PC-9 (cell line): ENCODE measurements at regions not wholly inside any gene's neighbourhood (a gene's known extent, or its start where the extent isn't known, plus 50 kb on each side); places are given as distances from the start of the nearest gene placed in this dataset.
A peak's percentile ranks its signal among the peaks of the same experiment; 100 is the strongest.

Source experiments
- BruUV-seq: library from RNA; stranded (reverse); fragments of 400-500 nt; replicated peaks from 2 replicates; lab custom pipeline; 2021; lab: Mats Ljungman, UMichigan
- CTCF ChIA-PET: fragments of 300-600 bp; sonication (Branson Sonifier 250); formaldehyde crosslinking; loops from one replicate; lab custom pipeline; 2022; ENCODE audit warnings: antibody characterized with exemption; lab: Charles Lee
- POLR2A ChIA-PET: fragments of 300-600 bp; sonication (Branson Sonifier 250); formaldehyde crosslinking; loops from one replicate; lab custom pipeline; 2022; ENCODE audit warnings: antibody characterized with exemption; ENCODE audit not compliant: unreplicated experiment; lab: Charles Lee
- DNase-seq, 2 experiments: peaks; one replicate each; pipeline versions ENCODE4 v3.0.0 to v3.0.0-alpha.2; 2015 to 2022; ENCODE audit warnings: mixed read lengths in 1 of 2
- H2AFZ ChIP-seq: fragments of 200-600 bp; sonication (generic); 2 replicates; pipeline ENCODE4 v1.8.1; 2017; ENCODE audit warnings: antibody characterized with exemption
- H3F3A ChIP-seq: fragments of 200-600 bp; sonication (generic); 2 replicates; pipeline ENCODE4 v1.8.1; 2017; ENCODE audit warnings: antibody characterized with exemption, mild to moderate bottlenecking, low read depth; ENCODE audit not compliant: insufficient read depth
- H3K27ac ChIP-seq: fragments of 200-600 bp; sonication (generic); 2 replicates; pipeline ENCODE4 v1.6.1; 2016; ENCODE audit warnings: mixed run types
- H3K27me3 ChIP-seq: fragments of 200-600 bp; sonication (generic); 2 replicates; pipeline ENCODE4 v1.6.1; 2016; ENCODE audit warnings: low read depth, mixed run types; ENCODE audit not compliant: insufficient read depth
- H3K36me3 ChIP-seq: fragments of 200-600 bp; sonication (generic); 2 replicates; pipeline ENCODE4 v1.6.1; 2016; ENCODE audit warnings: low read depth, mixed run types
- H3K4me1 ChIP-seq: fragments of 200-600 bp; sonication (generic); replicated peaks from 2 replicates; pipeline ENCODE4 v1.6.1; 2016; ENCODE audit warnings: mixed run types; ENCODE audit not compliant: insufficient read depth
- H3K4me2 ChIP-seq: fragments of 200-600 bp; sonication (generic); 2 replicates; pipeline ENCODE4 v1.6.1; 2017; ENCODE audit warnings: mixed run types
- H3K4me3 ChIP-seq: fragments of 200-600 bp; sonication (generic); 2 replicates; pipeline ENCODE4 v1.6.1; 2016; ENCODE audit warnings: mixed run types
- H3K79me2 ChIP-seq: fragments of 200-600 bp; sonication (generic); 2 replicates; pipeline ENCODE4 v1.6.1; 2017; ENCODE audit warnings: low read depth, mixed run types
- H3K9me2 ChIP-seq: fragments of 200-600 bp; sonication (generic); 2 replicates; pipeline ENCODE4 v1.8.1; 2017; ENCODE audit warnings: mild to moderate bottlenecking; ENCODE audit not compliant: insufficient read depth
- H3K9me3 ChIP-seq: fragments of 200-600 bp; sonication (generic); 2 replicates; pipeline ENCODE4 v1.8.1; 2016; ENCODE audit warnings: low read depth; ENCODE audit not compliant: insufficient read depth
- H4K20me1 ChIP-seq: fragments of 200-600 bp; sonication (generic); 2 replicates; pipeline ENCODE4 v1.8.1; 2017; ENCODE audit not compliant: insufficient read depth
- EZH2 ChIP-seq: fragments of 200-600 bp; sonication (generic); IDR thresholded peaks from 2 replicates; pipeline ENCODE4 v1.8.0; 2017; ENCODE audit warnings: antibody characterized with exemption, low read depth
- intact Hi-C: fragments of 100-400 bp; cut with micrococcal nuclease; formaldehyde crosslinking; loops from one replicate; pipeline ENCODE4 v1.10.0; 2022; ENCODE audit not compliant: unreplicated experiment
- TF ChIP-seq, protein P1 (sequence below): fragments of 200-600 bp; sonication (generic); conservative IDR thresholded peaks from 2 replicates; pipeline ENCODE4 v1.6.1; 2017; ENCODE audit warnings: mixed run types, antibody characterized with exemption, mild to moderate bottlenecking, moderate library complexity

GRCh38 chr17:27200476-27200875 lies 93.4 kb upstream of the WSB1 start:
- H3K4me2 ChIP-seq, result no peak overlapping the region
- intact Hi-C loops, result no loop called here
- H3K27me3 ChIP-seq, result no peaks in the 10 kb centered on the region
- POLR2A ChIA-PET, result no interaction called here
- TF ChIP-seq, protein P1, sequence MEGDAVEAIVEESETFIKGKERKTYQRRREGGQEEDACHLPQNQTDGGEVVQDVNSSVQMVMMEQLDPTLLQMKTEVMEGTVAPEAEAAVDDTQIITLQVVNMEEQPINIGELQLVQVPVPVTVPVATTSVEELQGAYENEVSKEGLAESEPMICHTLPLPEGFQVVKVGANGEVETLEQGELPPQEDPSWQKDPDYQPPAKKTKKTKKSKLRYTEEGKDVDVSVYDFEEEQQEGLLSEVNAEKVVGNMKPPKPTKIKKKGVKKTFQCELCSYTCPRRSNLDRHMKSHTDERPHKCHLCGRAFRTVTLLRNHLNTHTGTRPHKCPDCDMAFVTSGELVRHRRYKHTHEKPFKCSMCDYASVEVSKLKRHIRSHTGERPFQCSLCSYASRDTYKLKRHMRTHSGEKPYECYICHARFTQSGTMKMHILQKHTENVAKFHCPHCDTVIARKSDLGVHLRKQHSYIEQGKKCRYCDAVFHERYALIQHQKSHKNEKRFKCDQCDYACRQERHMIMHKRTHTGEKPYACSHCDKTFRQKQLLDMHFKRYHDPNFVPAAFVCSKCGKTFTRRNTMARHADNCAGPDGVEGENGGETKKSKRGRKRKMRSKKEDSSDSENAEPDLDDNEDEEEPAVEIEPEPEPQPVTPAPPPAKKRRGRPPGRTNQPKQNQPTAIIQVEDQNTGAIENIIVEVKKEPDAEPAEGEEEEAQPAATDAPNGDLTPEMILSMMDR, result no peak
- no peak for TF ChIP-seq EZH2
- peaks cover 11% of the 10 kb centered on the region; the same call in 1 of the 2 replicates for H3K4me1 ChIP-seq
- DNase-seq, result no peak
- no peak overlapping the region for H3K4me3 ChIP-seq
- H3K9me2 ChIP-seq, result no peaks in the 10 kb centered on the region
- no peaks in the 10 kb centered on the region for H3F3A ChIP-seq
- H2AFZ ChIP-seq, result no peak overlapping the region
- CTCF ChIA-PET, result interaction anchor here (0.6 kb wide), 1 partner anchor 1072 kb away, joined by 3 read pairs; no protein-coding TSS in a partner anchor
- BruUV-seq, result no TSS peak
- H3K9me3 ChIP-seq, result no peaks in the 10 kb centered on the region
- no peaks in the 10 kb centered on the region for H3K79me2 ChIP-seq
- H3K27ac ChIP-seq, result no peak overlapping the region
- no peaks in the 10 kb centered on the region for H4K20me1 ChIP-seq
- no peaks in the 10 kb centered on the region for H3K36me3 ChIP-seq

DNA sequence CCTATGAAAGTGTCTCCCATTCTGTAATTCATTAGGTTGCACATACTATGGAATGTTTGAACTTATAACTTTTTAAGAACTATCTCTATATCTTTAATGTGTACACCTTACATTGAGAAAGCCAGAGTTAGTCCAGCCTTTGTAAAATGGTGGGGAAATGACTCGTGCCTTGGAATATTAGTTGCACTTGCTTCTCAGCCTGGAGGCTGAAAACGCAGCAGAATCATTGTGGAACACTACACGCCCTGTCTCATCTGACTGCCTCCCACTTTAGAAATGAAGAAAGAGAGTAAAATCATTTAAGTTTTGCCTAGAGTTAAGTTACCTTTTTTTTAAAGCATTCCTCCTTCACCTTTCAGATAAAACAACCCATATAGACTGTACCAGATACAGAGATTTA lies 90.7 kb upstream of the WSB1 start:
- no peaks in the 10 kb centered on the region for H3K79me2 ChIP-seq
- H3K9me2 ChIP-seq, result no peaks in the 10 kb centered on the region
- no peaks in the 10 kb centered on the region for H3K9me3 ChIP-seq
- intact Hi-C loops, result no loop called here
- H3K27me3 ChIP-seq, result no peaks in the 10 kb centered on the region
- no peak overlapping the region for H2AFZ ChIP-seq
- no peaks in the 10 kb centered on the region for H4K20me1 ChIP-seq
- CTCF ChIA-PET, result no interaction called here
- H3F3A ChIP-seq, result peaks cover 13% of the 10 kb centered on the region; the same call in 1 of the 2 replicates
- no TSS peak for BruUV-seq
- no peak overlapping the region for H3K4me3 ChIP-seq
- TF ChIP-seq EZH2, result no peak
- TF ChIP-seq, protein P1, result no peak
- H3K4me2 ChIP-seq, result peak overlapping the region; percentile 5; the same call in 1 of the 2 replicates
- POLR2A ChIA-PET, result no interaction called here
- no peak for DNase-seq
- peaks cover 27% of the 10 kb centered on the region for H3K4me1 ChIP-seq
- no peak overlapping the region for H3K27ac ChIP-seq
- H3K36me3 ChIP-seq, result no peaks in the 10 kb centered on the region

GRCh38 chr17:27206447-27206846 lies 87.5 kb upstream of the WSB1 start:
- BruUV-seq, result no TSS peak
- ChIA-PET POLR2A (interaction anchor here (0.6 kb wide), 1 partner anchor 87 kb away, joined by 6 read pairs; no protein-coding TSS in a partner anchor), CTCF (interaction anchor here (0.6 to 1.2 kb wide), 3 partner anchors 20 to 81 kb away, joined by 3 to 7 read pairs (median 3); no protein-coding TSS in a partner anchor)
- TF ChIP-seq EZH2, result no peak
- TF ChIP-seq, protein P1, result peak; percentile 33; the same call in 1 of the 2 replicates
- DNase-seq, result no peak
- intact Hi-C loops, result no loop called here
- no peak overlapping the region for H3K4me3 ChIP-seq
- H3F3A ChIP-seq, result peaks cover 13% of the 10 kb centered on the region; the same call in 1 of the 2 replicates
- H3K27ac ChIP-seq, result peak overlapping the region; percentile 60; the same call in 1 of the 2 replicates
- H3K9me2 ChIP-seq, result no peaks in the 10 kb centered on the region
- no peaks in the 10 kb centered on the region for H3K36me3 ChIP-seq
- H2AFZ ChIP-seq, result no peak overlapping the region
- H3K4me1 ChIP-seq, result peaks cover 27% of the 10 kb centered on the region
- H3K27me3 ChIP-seq, result no peaks in the 10 kb centered on the region
- no peaks in the 10 kb centered on the region for H4K20me1 ChIP-seq
- H3K79me2 ChIP-seq, result no peaks in the 10 kb centered on the region
- H3K9me3 ChIP-seq, result no peaks in the 10 kb centered on the region
- H3K4me2 ChIP-seq, result peak overlapping the region; percentile 59; the same call in 1 of the 2 replicates
